Heart right ventricle (tissue), 16 donors: ENCODE measurements at regions not wholly inside any gene's neighbourhood (a gene's known extent, or its start where the extent isn't known, plus 50 kb on each side); places are given as distances from the start of the nearest gene placed in this dataset.
A peak's percentile ranks its signal among the peaks of the same experiment; 100 is the strongest.

ENCODE experiments used
- ATAC-seq, 8 donors: fragments of 200-7000 bp; cut with Tn5 transposase; one replicate each; pipeline ENCODE4 v1.9.1; 2020; ENCODE audit warnings: mild to moderate bottlenecking in 8 of 8, moderate library complexity in 8 of 8, moderate number of reproducible peaks in 1 of 8
- DNase-seq, 2 donors: peaks; one replicate each; pipeline ENCODE4 v3.0.0-alpha.2; 2020
- H3K27ac ChIP-seq, 10 donors: fragments of 200-600 bp; sonication (generic) in 2 of 10; one replicate each; pipeline versions ENCODE4 v1.5.0 to v1.8.0; 2020 to 2022; ENCODE audit warnings: mild to moderate bottlenecking in 3 of 10
- H3K27me3 ChIP-seq, 7 donors: fragments of 200-600 bp; one replicate each; pipeline ENCODE4 v1.8.0; 2021 to 2022; ENCODE audit warnings: mild to moderate bottlenecking in 2 of 7
- H3K36me3 ChIP-seq, 9 donors: fragments of 200-600 bp; sonication (generic) in 1 of 9; one replicate each; pipeline versions ENCODE4 v1.5.0 to v1.8.0; 2020 to 2022; ENCODE audit warnings: mild to moderate bottlenecking in 2 of 9
- H3K4me1 ChIP-seq, 9 donors: fragments of 200-600 bp; sonication (generic) in 1 of 9; one replicate each; pipeline versions ENCODE4 v1.5.0 to v1.8.0; 2020 to 2022; ENCODE audit warnings: mild to moderate bottlenecking in 4 of 9
- H3K4me3 ChIP-seq, 10 donors: fragments of 200-600 bp; sonication (generic) in 2 of 10; one replicate each; pipeline versions ENCODE4 v1.5.0 to v1.8.0; 2020 to 2022; ENCODE audit warnings: mild to moderate bottlenecking in 7 of 10, moderate library complexity in 2 of 10
- H3K9me3 ChIP-seq, 11 donors: fragments of 200-600 bp in 10 of 11; sonication (generic) in 2 of 11; one replicate each; pipeline versions ENCODE4 v1.5.0 to v1.8.0; 2013 to 2022; ENCODE audit warnings: mild to moderate bottlenecking in 2 of 11, control low read depth in 1 of 11, moderate library complexity in 1 of 11
- CTCF ChIP-seq, 9 donors: fragments of 200-600 bp; sonication (generic) in 2 of 9; IDR thresholded peaks; one replicate each; pipeline versions ENCODE4 v1.5.0 to v1.8.0; 2021 to 2022; ENCODE audit warnings: antibody characterized with exemption in 9 of 9, mild to moderate bottlenecking in 5 of 9, moderate library complexity in 1 of 9
- WGBS, 2 donors: extraction: QIAGEN DNeasy Blood & Tissue Kit; methylation state at CpG; one replicate each; pipeline ENCODE4 v1.1.7; 2013; ENCODE audit warnings: inconsistent platforms in 1 of 2; 5-methylcytosine and 5-hydroxymethylcytosine counted together
- intact Hi-C, 10 donors: fragments of 100-400 bp; cut with DNase I; formaldehyde crosslinking; loops; one replicate each; pipeline versions ENCODE4 v1.11.1 to v1.14.2; 2022
- donor health status: Arrhythmogenic right ventricular cardiomyopathy.
- donor health status: ischemic (EF 13 %, LVEDD 7.1; RV severe dilation, severe dysfunction).
- donor health status: healthy with polysubstance abuse.
- donor health status: DM: no; HTN: yes; CAD: no.
- donor health status: DM: no; HTN: no; CAD: no.
- donor health status: ischemic (EF 25% LVEDD 6.9; RV normal size, moderate dysfunction).
- donor health status: ischemic (EF 25% LVEDD 5.7; RV mildly dilated, moderate dysfunction).
- donor health status: healthy.
- donor health status: DM: yes; HTN: yes; CAD: no.
- donor health status: Ischemic cardiomyopathy.
- donor health status: ischemic (EF 35%, LVEDD 5.7; RV mildly dilated, moderate dysfunction).
- donor health status: nonischemic (EF 11% LVEDD 7.7; RV severe dilation, severe dysfunction).
- donor health status: DM: yes; HTN: yes; CAD: no.
- donor health status: PGD.
- donor health status: ischemic (EF 29% LVEDD 5.4; RV normal size, mild dysfunction).
- donor health status: nonischemic (EF 23%, LVEDD 6.1; RV moderate dilation, normal function).

- WGBS, 2 donors = 95 to 100% methylated on average over 1 of the region's 1 CpG
Observed at GRCh38 chr9:75775966-75776691, 114.3 kb upstream of the PCSK5 start.

GRCh38 chr9:75780185-75780584 is 110.3 kb upstream of the PCSK5 start:
- Histone ChIP-seq H3K36me3 (no peaks in the 10 kb centered on the region), H3K4me1 (peaks cover 0 to under 1% (median 0%) of the 10 kb centered on the region in 9 donors), H3K27me3 (no peaks in the 10 kb centered on the region), H3K9me3 (peaks cover 0 to 31% (median 0%) of the 10 kb centered on the region in 11 donors), H3K4me3 (no peak overlapping the region), H3K27ac (no peak overlapping the region)
- intact Hi-C loops = no loop called here
- WGBS, 2 donors = 43 to 53% methylated on average over 1 of the region's 1 CpG
- TF ChIP-seq CTCF (IDR thresholded peaks at IDR 0.05) = no peak
- no peak for ATAC-seq
- no peak for DNase-seq

More at GRCh38 chr9:75775966-75776691, 114.3 kb upstream of the PCSK5 start:
- Histone ChIP-seq H3K36me3 (no peaks in the 10 kb centered on the region), H3K27me3 (no peaks in the 10 kb centered on the region), H3K9me3 (peaks cover 0 to 21% (median 0%) of the 10 kb centered on the region in 11 donors), H3K4me3 (no peak overlapping the region), H3K4me1 (peaks cover 0 to 4% (median 0%) of the 10 kb centered on the region in 9 donors), H3K27ac (no peak overlapping the region)
- intact Hi-C loops = no loop called here
- DNase-seq (no peak), ATAC-seq (no peak)
- no peak for TF ChIP-seq CTCF (IDR thresholded peaks at IDR 0.05)

GRCh38 chr9:75788006-75788634 is 102.4 kb upstream of the PCSK5 start:
- H3K4me1 ChIP-seq = peaks cover 0 to 11% (median 7%) of the 10 kb centered on the region in 9 donors
- no peak for TF ChIP-seq CTCF (IDR thresholded peaks at IDR 0.05)
- no peaks in the 10 kb centered on the region for H3K36me3 ChIP-seq
- DNase-seq (peak; percentile 4 to 17), ATAC-seq (peak in 5 of 8 donors; percentile 60 to 83 (median 65))
- H3K27ac ChIP-seq = no peak overlapping the region
- 37 to 46% methylated on average over 3 of the region's 3 CpGs for WGBS, 2 donors
- H3K9me3 ChIP-seq = peaks cover 0 to 13% (median 0%) of the 10 kb centered on the region in 11 donors
- intact Hi-C loops = no loop called here
- no peaks in the 10 kb centered on the region for H3K27me3 ChIP-seq
- H3K4me3 ChIP-seq = no peak overlapping the region

- intact Hi-C loops = no loop called here
- TF ChIP-seq CTCF (IDR thresholded peaks at IDR 0.05) = no peak
- no peaks in the 10 kb centered on the region for H3K27me3 ChIP-seq
- H3K27ac ChIP-seq = no peak overlapping the region
- H3K4me3 ChIP-seq = no peak overlapping the region
- ATAC-seq (no peak), DNase-seq (no peak)
- no peaks in the 10 kb centered on the region for H3K36me3 ChIP-seq
- 52 to 55% methylated on average over 2 of the region's 2 CpGs for WGBS, 2 donors
- H3K4me1 ChIP-seq = no peaks in the 10 kb centered on the region
- H3K9me3 ChIP-seq = peaks cover 0 to 4% (median 0%) of the 10 kb centered on the region in 11 donors
Observed at GRCh38 chr9:75797085-75797580, 93.3 kb upstream of the PCSK5 start.
